AG04449 (cell line): ENCODE measurements at regions not wholly inside any gene's neighbourhood (a gene's known extent, or its start where the extent isn't known, plus 50 kb on each side); places are given as distances from the start of the nearest gene placed in this dataset.
"Not testable (repeated sequence)": the region's sequence is repeated elsewhere in the genome, so short reads cannot be mapped to it uniquely, and the experiment has no call there.

ENCODE experiments used
- CTCF ChIA-PET: fragments of 350-600 bp; formaldehyde crosslinking; extraction: SDS; loops from one replicate; lab custom pipeline; 2021; ENCODE audit warnings: antibody characterized with exemption; lab: Yijun Ruan, JAX
- POLR2A ChIA-PET: fragments of 400-600, 350-600 bp; formaldehyde crosslinking; extraction: SDS; loops from one replicate; lab custom pipeline; 2020; ENCODE audit warnings: antibody characterized with exemption, inconsistent platforms; lab: Yijun Ruan, JAX
- DNase-seq: peaks from one replicate; pipeline ENCODE4 v3.0.0-alpha.2; 2010; ENCODE audit warnings: low read depth, low spot score
- H3K4me3 ChIP-seq: 2 replicates; pipeline ENCODE4 v1.5.1; 2011; ENCODE audit warnings: low read depth, mild to moderate bottlenecking, control low read depth, low read length
- CTCF ChIP-seq: IDR thresholded peaks from one replicate; pipeline ENCODE4 v1.5.1; 2011; ENCODE audit warnings: mild to moderate bottlenecking, moderate library complexity, low read length, control low read depth, inconsistent platforms; ENCODE audit not compliant: insufficient read depth; ENCODE audit errors: missing control alignments

GRCh38 chr15:35254062-35254461 is 169.0 kb upstream of the NANOGP8 start:
- H3K4me3 ChIP-seq: no peak overlapping the region
- no peak for TF ChIP-seq CTCF
- ChIA-PET CTCF (interaction anchor here (0.5 to 1.0 kb wide), 2 partner anchors 10 to 180 kb away, joined by 3 read pairs; no protein-coding TSS in a partner anchor), POLR2A (no interaction called here)
- DNase-seq: no peak

GRCh38 chr15:35252351-35252865 is 167.3 kb upstream of the NANOGP8 start:
- H3K4me3 ChIP-seq: no peak overlapping the region
- POLR2A ChIA-PET: no interaction called here
- CTCF ChIA-PET: no interaction called here
- TF ChIP-seq CTCF: no peak
- no peak for DNase-seq

GRCh38 chr15:35247150-35247549 is 162.1 kb upstream of the NANOGP8 start:
- ChIA-PET POLR2A (no interaction called here), CTCF (no interaction called here)
- TF ChIP-seq CTCF: no peak
- no peak overlapping the region for H3K4me3 ChIP-seq
- DNase-seq: no peak

GRCh38 chr15:35246451-35246850 is 161.4 kb upstream of the NANOGP8 start:
- CTCF ChIA-PET: no interaction called here

GRCh38 chr15:35245681-35246080 is 160.6 kb upstream of the NANOGP8 start:
- CTCF ChIA-PET: interaction anchor here (1.5 kb wide), 1 partner anchor 198 kb away, joined by 3 read pairs; no protein-coding TSS in a partner anchor
- H3K4me3 ChIP-seq, POLR2A ChIA-PET, DNase-seq: not testable (repeated sequence)

More at GRCh38 chr15:35246451-35246850, 161.4 kb upstream of the NANOGP8 start:
- no peak for DNase-seq
- POLR2A ChIA-PET: no interaction called here
- no peak for TF ChIP-seq CTCF
- no peak overlapping the region for H3K4me3 ChIP-seq

GRCh38 chr15:35244227-35244626 is 159.1 kb upstream of the NANOGP8 start:
- no peak overlapping the region for H3K4me3 ChIP-seq
- ChIA-PET CTCF (interaction anchor here (0.8 to 1.5 kb wide), 3 partner anchors 10 to 200 kb away, joined by 3 read pairs; no protein-coding TSS in a partner anchor), POLR2A (no interaction called here)
- TF ChIP-seq CTCF: no peak
- no peak for DNase-seq

GRCh38 chr15:35243758-35244157 is 158.7 kb upstream of the NANOGP8 start:
- H3K4me3 ChIP-seq: no peak overlapping the region
- no peak for DNase-seq
- ChIA-PET CTCF (interaction anchor here (0.8 to 1.3 kb wide), 2 partner anchors 10 kb away, joined by 3 read pairs; no protein-coding TSS in a partner anchor), POLR2A (no interaction called here)
- TF ChIP-seq CTCF: no peak

- DNase-seq, POLR2A ChIA-PET, CTCF ChIA-PET, H3K4me3 ChIP-seq: not testable (repeated sequence)
Observed at GRCh38 chr15:35239693-35240092, 154.6 kb upstream of the NANOGP8 start.

GRCh38 chr15:35238448-35238847 is 153.4 kb upstream of the NANOGP8 start:
- DNase-seq, CTCF ChIA-PET, POLR2A ChIA-PET, H3K4me3 ChIP-seq: not testable (repeated sequence)
